KMS-11 (cell line): ENCODE measurements at regions not wholly inside any gene's neighbourhood (a gene's known extent, or its start where the extent isn't known, plus 50 kb on each side); places are given as distances from the start of the nearest gene placed in this dataset.

Source experiments
- H2AFZ ChIP-seq: fragments of 200-600 bp; sonication (generic); 2 replicates; pipeline ENCODE4 v1.6.1; 2016; ENCODE audit warnings: antibody characterized with exemption, mixed run types, low read depth
- H3K27ac ChIP-seq: fragments of 200-600 bp; sonication (generic); 2 replicates; pipeline ENCODE4 v1.6.1; 2016; ENCODE audit warnings: mild to moderate bottlenecking, mixed run types
- H3K27me3 ChIP-seq: fragments of 200-600 bp; sonication (generic); 2 replicates; pipeline ENCODE4 v1.6.1; 2017; ENCODE audit warnings: mild to moderate bottlenecking, low read depth, mixed run types, moderate library complexity; ENCODE audit not compliant: insufficient read depth
- H3K36me3 ChIP-seq: fragments of 200-600 bp; sonication (generic); 2 replicates; pipeline ENCODE4 v1.6.1; 2017; ENCODE audit warnings: mild to moderate bottlenecking, mixed run types; ENCODE audit not compliant: insufficient read depth
- H3K4me1 ChIP-seq: fragments of 200-600 bp; sonication (generic); 2 replicates; pipeline ENCODE4 v1.6.1; 2016; ENCODE audit warnings: mild to moderate bottlenecking, low read depth, mixed run types; ENCODE audit not compliant: poor library complexity, severe bottlenecking
- H3K4me2 ChIP-seq: fragments of 200-600 bp; sonication (generic); 2 replicates; pipeline ENCODE4 v1.7.0; 2016; ENCODE audit warnings: mild to moderate bottlenecking, mixed run types
- H3K4me3 ChIP-seq: fragments of 200-600 bp; sonication (generic); IDR thresholded peaks from 2 replicates; pipeline ENCODE4 v1.6.1; 2017; ENCODE audit warnings: low read depth, low read length, mixed read lengths; ENCODE audit not compliant: insufficient read depth
- H3K79me2 ChIP-seq: fragments of 200-600 bp; sonication (generic); 2 replicates; pipeline ENCODE4 v1.6.1; 2016; ENCODE audit warnings: low read depth, mixed run types; ENCODE audit not compliant: insufficient read depth
- H3K9ac ChIP-seq: fragments of 200-600 bp; sonication (generic); 2 replicates; pipeline ENCODE4 v1.6.1; 2016; ENCODE audit warnings: mild to moderate bottlenecking, mixed run types
- H4K20me1 ChIP-seq: fragments of 200-600 bp; sonication (generic); 2 replicates; pipeline ENCODE4 v1.6.1; 2016; ENCODE audit warnings: mild to moderate bottlenecking, mixed run types; ENCODE audit not compliant: insufficient read depth
- CTCF ChIP-seq: fragments of 200-600 bp; sonication (generic); conservative IDR thresholded peaks from 2 replicates; pipeline ENCODE4 v1.6.1; 2017; ENCODE audit warnings: low read depth, mild to moderate bottlenecking, antibody characterized with exemption, low read length, moderate library complexity, mixed read lengths

GRCh38 chr2:160871953-160872352 lies 288.3 kb upstream of the TANK start:
- Histone ChIP-seq H3K36me3 (no peaks in the 10 kb centered on the region), H3K27me3 (no peaks in the 10 kb centered on the region), H4K20me1 (no peaks in the 10 kb centered on the region), H3K9ac (no peak overlapping the region), H3K4me3 (no peak overlapping the region), H3K79me2 (no peaks in the 10 kb centered on the region), H3K27ac (no peak overlapping the region), H3K4me2 (no peak overlapping the region), H3K4me1 (no peaks in the 10 kb centered on the region), H2AFZ (no peak overlapping the region)
- no peak for TF ChIP-seq CTCF

GRCh38 chr2:160876029-160876428 lies 284.2 kb upstream of the TANK start:
- TF ChIP-seq CTCF: no peak

GRCh38 chr2:160876765-160877164 lies 283.5 kb upstream of the TANK start:
- Histone ChIP-seq H3K27me3 (no peaks in the 10 kb centered on the region), H2AFZ (no peak overlapping the region), H3K9ac (no peak overlapping the region), H3K27ac (no peak overlapping the region), H3K79me2 (no peaks in the 10 kb centered on the region), H3K4me3 (no peak overlapping the region), H3K36me3 (no peaks in the 10 kb centered on the region), H3K4me1 (no peaks in the 10 kb centered on the region), H3K4me2 (no peak overlapping the region), H4K20me1 (no peaks in the 10 kb centered on the region)
- TF ChIP-seq CTCF: no peak

More at GRCh38 chr2:160876029-160876428, 284.2 kb upstream of the TANK start:
- Histone ChIP-seq H3K36me3 (no peaks in the 10 kb centered on the region), H3K4me3 (no peak overlapping the region), H3K27ac (no peak overlapping the region), H3K4me2 (no peak overlapping the region), H3K79me2 (no peaks in the 10 kb centered on the region), H3K27me3 (no peaks in the 10 kb centered on the region), H3K9ac (no peak overlapping the region), H2AFZ (no peak overlapping the region), H3K4me1 (no peaks in the 10 kb centered on the region), H4K20me1 (no peaks in the 10 kb centered on the region)

- Histone ChIP-seq H3K27me3 (no peaks in the 10 kb centered on the region), H4K20me1 (no peaks in the 10 kb centered on the region), H2AFZ (no peak overlapping the region), H3K79me2 (no peaks in the 10 kb centered on the region), H3K4me3 (no peak overlapping the region), H3K4me1 (no peaks in the 10 kb centered on the region), H3K4me2 (no peak overlapping the region), H3K27ac (no peak overlapping the region), H3K9ac (no peak overlapping the region), H3K36me3 (no peaks in the 10 kb centered on the region)
- no peak for TF ChIP-seq CTCF
Measured at GRCh38 chr2:160878618-160879017, 281.6 kb upstream of the TANK start.
